B cell (primary cell): ENCODE measurements at regions not wholly inside any gene's neighbourhood (a gene's known extent, or its start where the extent isn't known, plus 50 kb on each side); places are given as distances from the start of the nearest gene placed in this dataset.

ENCODE experiments used
- CTCF ChIP-seq: fragments of 200-600 bp; IDR thresholded peaks from one replicate; pipeline ENCODE4 v1.8.0; 2022; ENCODE audit warnings: antibody characterized with exemption, mild to moderate bottlenecking
- EZH2 ChIP-seq: IDR thresholded peaks from 2 replicates; pipeline ENCODE4 v1.6.1; 2012; ENCODE audit warnings: borderline replicate concordance, low read depth, mild to moderate bottlenecking, moderate library complexity, low read length; ENCODE audit not compliant: insufficient read depth, poor library complexity, severe bottlenecking

GRCh38 chr5:14011089-14012020, 66.9 kb upstream of the DNAH5 start:
- no peak for TF ChIP-seq CTCF
- no peak for TF ChIP-seq EZH2
